NCI-H345 treated with DMSO at 0.1 percent for 48 hours (cell line): ENCODE measurements at regions not wholly inside any gene's neighbourhood (a gene's known extent, or its start where the extent isn't known, plus 50 kb on each side); places are given as distances from the start of the nearest gene placed in this dataset.
"Not testable (repeated sequence)": the region's sequence is repeated elsewhere in the genome, so short reads cannot be mapped to it uniquely, and the experiment has no call there.

ENCODE experiments used
- DNase-seq: peaks from one replicate; lab custom pipeline; 2025; ENCODE audit not compliant: unreplicated experiment; lab: John Stamatoyannopoulos, UW

DNA sequence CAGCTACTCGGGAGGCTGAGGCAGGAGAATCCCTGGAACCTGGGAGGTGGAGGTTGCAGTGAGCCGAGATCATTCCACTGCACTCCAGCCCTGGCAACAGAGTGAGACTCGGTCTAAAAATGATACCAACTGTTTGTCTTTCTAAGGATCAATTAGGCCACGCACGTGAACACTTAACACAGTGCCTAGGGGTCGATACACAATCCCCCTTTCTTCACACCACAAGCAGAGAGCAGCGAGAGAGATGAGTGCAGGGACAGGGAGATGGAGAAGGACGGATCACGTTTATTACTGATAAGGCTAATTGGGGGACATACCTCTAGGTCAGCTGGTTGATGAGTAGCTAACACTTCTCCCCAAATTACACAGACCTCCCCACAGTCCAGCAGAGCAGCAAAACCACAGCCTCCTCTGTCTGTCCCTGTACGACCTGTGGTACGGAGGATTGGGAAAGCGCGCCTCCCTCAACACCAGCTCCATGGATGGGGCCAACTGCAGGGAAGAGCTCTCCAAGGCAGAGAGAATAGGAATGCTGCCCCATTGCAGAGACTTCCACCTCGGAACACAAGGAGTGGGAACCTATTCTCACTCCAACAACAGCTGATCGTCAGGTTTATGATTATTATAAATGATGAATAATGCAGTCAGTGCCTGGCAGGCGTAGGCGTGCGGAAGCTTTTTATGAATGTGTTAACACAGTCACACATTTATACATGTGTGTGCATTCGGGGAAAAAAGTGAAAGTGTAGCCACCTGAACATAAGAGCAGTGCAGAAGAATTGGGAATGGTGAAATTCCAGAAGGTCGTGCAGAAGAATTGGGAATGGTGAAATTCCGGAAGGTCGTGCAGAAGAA, 155.1 kb downstream of the C16orf95 start:
- DNase-seq, result no peak

DNA sequence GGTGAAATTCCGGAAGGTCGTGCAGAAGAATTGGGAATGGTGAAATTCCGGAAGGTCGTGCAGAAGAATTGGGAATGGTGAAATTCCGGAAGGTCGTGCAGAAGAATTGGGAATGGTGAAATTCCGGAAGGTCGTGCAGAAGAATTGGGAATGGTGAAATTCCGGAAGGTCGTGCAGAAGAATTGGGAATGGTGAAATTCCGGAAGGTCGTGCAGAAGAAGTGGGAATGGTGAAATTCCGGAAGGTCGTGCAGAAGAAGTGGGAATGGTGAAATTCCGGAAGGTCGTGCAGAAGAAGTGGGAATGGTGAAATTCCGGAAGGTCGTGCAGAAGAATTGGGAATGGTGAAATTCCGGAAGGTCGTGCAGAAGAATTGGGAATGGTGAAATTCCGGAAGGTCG, 154.4 kb downstream of the C16orf95 start:
- DNase-seq, result not testable (repeated sequence)

DNA sequence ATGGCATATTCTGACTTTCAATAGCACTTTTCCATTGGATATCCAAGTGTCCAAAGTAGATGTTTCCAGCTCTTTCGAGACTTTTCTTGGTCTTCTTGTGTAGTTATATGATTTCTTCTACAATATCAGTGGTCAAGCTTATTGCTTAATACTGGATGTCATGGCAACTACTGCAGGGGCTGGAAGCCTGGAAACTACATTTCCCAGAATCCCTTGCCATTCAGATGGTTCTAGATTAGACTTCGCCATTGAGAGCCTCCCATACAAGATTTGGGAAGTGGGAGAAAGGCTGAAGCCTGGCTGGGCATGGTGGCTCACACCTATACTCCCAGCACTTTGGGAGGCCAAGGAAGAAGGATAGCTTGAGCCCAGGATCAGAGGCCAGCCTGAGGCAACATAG, 153.6 kb downstream of the C16orf95 start:
- DNase-seq, result no peak

DNA sequence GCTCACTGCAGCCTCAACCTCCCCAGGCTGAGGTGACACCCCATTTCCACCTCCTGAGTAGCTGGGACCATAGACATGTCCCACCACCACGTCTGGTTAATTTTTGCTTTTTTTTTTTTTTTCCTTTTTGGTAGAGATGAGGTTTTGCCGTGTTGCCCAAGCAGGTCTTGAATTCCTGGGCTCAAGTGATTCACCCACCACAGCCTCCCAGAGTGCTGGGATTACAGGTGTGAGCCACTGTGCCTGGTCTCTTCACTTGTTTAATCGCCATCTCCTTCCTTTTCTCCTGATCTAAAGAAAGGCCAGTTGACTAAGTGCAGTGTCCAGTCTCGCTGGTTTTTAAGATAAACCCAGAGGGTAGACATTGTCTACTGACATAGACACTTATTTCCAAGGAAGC, 152.0 kb downstream of the C16orf95 start:
- no peak for DNase-seq

DNA sequence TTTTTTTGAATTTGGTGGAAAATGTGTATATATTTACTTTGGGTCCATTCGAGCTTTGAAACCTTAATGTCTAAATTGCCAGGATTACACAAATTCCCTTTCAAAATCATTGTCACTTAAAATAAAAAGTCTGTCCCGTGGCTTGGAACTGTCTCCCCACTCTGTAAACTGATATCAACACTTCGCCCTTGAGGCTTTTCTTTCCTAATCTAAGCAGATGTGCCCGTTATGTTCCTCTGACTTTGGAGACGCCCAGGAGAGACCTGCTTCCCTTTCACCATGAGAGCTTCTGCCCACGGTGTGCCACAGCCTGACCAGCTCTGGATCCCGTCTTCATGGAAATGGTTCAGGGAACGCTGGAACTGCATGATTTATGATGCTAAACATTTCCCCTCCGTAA, 151.3 kb downstream of the C16orf95 start:
- DNase-seq, result no peak

DNA sequence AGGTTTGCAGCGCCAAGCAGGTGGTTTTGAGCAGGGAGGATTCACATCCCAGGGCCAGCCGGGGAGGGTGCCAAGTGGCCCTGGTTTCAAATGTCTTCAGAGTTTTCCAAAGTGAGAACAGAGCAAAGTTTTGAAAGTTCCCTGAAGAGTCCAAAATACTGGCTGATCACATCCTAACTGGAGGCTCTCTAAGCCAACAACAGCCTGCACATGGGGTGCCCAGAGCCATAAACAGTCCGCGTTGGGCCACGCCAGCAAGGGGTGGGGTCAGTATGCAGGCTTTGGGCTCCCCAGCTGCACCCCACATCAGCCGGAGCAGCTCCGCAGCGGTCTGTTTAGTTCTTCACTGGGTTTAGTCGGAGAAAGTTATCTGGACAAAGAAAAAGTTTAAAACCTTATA, 150.9 kb downstream of the C16orf95 start:
- DNase-seq, result no peak

DNA sequence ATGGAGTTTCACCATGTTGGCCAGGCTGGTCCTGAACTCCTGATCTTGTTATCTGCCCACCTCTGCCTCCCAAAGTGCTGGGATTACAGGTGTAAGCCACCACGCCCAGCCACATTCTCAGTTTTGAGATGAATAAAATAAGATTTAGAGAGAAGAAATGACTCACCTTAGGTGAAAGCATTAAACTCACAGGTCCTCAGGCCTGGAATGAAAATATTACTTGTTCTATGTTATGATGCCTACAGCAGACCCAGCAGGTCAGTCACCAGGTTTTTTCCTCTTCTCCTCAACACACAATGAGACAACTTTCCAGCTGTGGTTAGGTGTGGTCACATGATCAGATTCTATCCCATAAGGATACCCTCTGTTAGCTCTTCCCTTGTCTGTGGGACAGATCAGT, 150.3 kb downstream of the C16orf95 start:
- no peak for DNase-seq

DNA sequence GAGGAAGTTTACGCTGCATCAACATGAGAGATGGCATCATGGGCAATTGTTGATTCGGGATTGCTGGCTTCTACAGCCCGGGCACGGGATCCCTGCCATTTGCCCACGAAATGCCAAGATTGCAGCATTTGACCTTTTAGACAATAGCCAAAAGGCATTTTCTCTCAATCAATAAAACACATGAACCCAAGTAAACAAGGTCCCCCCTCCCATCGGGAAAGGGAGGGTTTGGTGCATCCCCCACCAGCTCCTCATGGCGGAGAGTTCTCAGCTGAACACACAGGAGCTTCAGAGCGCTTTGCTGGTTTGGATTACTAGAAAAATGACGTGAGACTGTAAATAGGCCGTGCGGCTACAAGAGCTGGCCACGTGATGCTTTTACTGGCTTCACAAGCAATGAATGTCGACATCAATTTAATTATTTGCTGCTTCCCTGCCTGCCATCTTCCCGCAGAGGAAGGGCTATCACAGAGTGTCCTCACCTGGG, 147.6 kb downstream of the C16orf95 start:
- DNase-seq, result no peak

DNA sequence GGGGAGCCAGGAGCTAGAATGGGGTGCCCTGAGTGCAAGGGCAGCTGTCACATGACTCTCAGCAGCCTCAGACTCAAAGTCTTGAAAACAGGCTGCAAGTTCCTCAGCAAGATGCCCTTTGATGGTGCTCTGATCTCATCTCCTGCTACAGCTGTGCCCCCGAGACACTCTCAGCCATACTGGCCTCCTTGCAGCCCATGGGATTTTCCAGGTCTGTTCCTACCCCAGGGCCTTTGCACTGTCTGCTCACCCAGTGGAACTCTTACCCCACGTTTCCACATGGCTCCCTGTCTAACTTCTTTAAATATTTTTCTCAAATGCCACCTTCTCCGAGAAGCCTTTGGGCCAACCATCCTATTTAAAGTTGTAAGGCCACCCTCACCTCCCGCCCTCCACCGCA, 146.9 kb downstream of the C16orf95 start:
- no peak for DNase-seq

DNA sequence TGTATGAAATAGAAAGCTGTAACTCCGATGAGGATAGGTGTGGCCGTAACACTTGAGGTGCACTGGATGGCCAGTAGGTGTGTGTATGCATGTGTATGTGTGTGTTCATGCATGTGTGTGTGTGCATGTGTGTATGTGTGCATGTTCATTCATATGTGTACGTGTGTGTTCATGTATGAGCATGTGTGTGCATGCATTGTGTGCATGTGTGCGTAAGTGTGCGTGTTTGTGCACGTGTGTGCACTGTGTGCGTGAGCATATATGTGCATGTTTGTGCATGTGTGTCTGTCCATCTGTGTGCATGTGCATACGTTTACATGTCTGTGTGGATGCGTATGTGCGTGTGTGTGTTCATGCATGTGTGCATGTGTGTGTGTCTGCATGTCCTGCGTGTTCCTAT, 145.5 kb downstream of the C16orf95 start:
- DNase-seq, result no peak

DNA sequence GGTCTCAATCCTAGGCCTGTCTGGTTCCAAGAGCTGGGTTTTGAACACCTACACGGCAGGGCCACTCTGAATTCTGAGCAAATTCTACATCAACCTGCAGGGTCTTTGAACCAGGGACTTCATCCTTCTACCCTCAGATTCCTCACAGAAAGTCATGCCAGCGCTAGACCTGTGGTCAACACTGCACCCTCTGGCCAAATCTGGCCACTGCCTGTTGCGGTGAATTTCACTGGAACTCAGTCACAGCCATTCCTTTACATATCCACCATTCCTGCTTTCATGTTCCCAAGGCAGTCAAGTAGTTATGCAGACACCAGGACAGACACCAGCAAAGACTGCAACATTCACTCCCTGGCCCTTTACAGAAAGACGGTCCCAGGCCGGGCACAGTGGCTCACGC, 144.6 kb downstream of the C16orf95 start:
- no peak for DNase-seq

DNA sequence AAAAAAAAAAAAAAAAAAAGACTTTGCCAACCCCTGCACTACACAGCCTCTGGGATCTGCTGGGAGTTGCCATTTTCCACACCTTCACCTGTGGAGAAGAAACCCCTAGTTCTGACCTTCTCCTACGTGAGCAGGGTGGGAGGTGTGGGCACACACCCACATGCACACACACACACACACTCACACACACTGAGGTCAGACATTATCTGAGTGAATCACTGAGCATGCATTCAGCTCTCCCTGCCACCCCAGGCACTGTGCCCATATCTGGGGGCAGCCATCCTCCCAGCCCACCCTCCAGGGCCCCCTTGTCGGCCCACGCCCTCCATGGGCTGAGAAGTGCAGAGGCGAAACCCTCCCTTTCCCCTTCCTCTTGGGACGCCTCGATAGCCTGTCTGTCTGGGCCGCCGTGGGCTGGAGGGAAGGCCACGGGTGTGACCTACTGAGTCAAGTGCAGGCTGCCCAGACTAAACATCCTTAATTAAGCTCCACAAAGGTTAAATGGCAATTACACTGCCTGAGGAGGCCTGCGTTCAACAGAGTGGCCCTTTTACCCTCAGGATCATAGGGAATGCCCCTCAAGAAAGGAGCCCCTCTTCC, 143.8 kb downstream of the C16orf95 start:
- no peak for DNase-seq

DNA sequence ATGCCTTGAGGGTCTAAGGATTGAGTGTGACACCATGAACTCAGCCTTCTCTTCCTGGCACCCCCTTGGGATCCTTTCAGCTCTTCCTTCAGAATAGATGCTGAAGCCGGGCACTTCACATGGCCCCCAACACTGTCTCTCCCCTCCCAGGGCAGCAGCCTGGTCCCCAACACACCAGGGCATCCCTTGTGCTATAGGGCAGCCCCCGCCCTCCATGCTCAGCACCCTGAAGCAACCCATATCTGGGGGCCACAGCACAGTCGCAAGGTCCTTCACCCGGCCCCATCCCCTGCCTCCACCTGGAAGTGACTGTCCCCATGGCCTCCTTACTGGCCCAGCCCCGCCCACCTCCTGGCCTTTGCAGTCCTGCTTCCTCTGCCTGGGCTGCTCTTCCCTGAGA, 143.1 kb downstream of the C16orf95 start:
- no peak for DNase-seq

DNA sequence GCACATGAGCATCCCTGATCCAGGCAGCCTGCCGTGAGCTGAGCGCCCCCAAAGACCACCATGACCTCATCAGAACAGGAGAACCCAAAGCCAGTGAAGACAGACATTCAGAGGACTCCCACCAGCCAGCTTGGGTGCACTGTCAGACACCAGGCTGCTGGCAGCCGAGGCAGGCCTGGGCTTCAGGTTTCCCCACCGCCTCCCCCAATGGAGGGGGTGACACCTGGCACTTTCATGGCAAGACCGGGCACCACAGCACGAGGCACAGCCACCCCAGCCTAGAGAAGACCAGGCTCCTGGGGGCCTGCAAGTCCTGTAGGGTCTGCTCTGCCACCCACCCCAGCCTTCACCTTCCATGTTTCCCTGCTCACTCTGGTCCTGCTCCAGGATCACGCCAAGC, 140.5 kb downstream of the C16orf95 start:
- no peak for DNase-seq

DNA sequence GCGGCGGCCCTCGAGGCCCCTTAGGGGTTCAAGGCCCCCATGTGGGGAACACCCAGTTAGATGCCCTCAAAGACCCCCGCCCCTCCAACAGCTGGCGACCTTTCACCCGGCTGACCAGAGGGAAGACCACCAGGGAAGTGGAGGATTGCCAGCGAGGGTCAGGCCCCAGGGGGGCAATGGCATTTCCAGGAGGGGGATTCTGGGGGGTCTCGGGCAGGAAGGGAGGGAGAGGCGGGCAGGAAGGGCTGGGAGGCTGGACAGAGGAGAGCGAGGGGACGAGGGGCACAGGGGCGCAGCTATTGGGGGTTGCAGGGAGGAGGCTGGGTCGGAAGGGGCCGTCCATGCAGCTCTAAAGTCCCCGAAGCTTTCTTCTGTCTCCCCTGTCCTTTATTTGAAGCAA, 139.5 kb downstream of the C16orf95 start:
- no peak for DNase-seq

DNA sequence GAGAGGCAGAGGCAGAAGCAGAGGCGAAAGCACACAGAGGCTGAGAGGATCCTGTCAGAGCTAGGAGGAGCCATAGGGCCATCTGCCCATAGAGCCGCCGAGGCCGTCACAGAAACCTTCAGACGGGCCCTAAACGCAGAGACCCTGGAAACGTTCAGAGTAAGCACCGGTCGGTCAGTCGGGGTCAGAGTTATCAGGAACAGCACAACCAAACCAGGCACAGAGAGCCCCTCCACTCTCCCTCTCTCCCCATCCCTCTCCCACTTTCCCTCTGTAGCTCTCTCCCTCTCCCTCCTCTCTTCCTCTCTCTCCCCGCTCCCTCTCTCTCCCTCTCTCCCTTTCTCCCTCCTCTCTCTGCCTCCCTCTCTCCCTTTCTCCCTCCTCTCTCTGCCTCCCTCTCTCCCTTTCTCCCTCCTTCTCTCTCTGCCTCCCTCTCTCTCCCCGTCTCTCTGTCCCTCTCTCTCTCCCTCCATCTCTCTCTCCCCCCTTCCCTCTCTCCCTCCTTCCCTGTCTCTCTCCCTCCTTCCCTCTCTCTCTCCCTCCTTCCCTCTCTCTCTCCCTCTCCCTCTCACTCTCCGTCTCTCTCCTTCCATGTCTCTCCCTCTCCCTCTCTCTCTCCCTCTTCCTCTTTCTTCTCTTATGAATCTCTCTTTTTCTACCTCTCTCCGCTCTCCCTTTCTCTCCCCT, 138.9 kb downstream of the C16orf95 start:
- no peak for DNase-seq

DNA sequence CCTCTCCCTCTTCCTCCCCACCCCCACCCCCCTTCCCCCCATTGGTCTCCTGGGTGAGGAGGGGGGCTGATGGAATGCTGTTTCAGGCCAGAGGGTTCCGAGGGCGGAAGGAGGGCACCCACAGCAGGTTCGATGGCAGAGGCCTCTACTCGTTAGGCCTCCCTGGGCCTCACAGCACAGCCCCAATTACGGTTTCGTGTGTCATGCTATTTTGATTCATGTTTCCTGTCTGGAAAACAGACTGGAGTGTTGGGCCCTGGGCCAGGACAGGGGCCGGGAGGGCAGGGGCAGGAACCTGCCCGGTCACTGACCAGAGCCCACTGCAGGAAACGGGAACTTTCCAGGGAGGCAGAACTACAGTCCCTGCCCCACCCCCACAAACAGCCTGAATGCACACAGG, 138.2 kb downstream of the C16orf95 start:
- no peak for DNase-seq

DNA sequence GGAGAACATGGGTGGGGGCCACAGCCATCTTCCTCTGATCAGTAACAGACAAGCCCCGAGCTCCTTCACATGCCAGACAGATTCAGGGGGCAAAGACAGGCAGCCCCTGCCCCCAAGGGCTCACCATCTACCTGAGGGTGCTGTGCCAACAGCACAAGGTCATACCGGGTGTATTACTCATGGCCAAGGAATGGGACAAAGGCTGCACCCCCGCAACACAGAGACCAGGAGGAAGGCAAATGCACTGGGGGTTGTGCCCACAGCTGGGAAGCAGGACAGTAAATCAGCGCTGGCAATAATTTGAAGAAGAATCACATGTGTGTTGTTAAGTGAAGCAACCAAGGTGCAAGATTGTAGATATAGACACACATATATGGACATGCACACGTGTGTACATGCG, 137.1 kb downstream of the C16orf95 start:
- DNase-seq, result no peak

DNA sequence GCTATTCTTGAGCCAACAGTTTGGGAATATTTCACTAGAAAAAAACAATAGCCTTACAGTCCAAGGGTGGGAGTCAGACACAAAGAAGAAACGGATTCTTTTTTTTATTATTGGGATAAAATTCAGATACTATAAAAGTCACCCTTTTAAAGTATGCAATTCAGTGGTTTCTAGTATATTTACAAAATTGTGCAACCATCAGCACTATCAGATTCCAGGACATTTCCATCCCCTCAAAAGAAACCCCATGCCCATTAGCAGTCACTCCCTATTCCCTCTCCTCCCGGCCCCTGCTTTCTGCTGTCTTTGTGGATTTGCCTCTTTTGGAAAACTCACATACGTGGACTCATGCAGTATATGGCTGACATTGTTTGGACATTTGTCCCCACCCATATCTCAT, 134.4 kb downstream of the C16orf95 start:
- no peak for DNase-seq

DNA sequence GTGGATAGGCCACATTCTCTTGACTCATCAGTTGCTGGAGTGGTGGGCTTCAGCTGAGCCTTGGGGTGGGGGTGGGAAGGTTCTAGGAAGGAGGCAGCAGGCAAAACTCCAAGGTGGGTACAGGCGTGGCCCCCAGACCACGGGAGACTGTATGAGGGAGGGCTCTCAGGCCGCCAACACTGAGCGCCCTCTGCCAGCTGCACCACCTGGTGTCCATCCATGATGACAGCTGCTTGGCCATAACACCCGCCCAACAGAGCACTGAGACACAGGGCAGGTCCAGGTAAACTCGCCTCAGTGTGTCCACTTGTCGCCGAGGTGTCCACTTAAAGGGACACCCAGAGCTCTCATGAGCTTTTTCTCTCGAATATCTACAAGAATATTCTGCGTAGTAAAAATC, 133.5 kb downstream of the C16orf95 start:
- no peak for DNase-seq

DNA sequence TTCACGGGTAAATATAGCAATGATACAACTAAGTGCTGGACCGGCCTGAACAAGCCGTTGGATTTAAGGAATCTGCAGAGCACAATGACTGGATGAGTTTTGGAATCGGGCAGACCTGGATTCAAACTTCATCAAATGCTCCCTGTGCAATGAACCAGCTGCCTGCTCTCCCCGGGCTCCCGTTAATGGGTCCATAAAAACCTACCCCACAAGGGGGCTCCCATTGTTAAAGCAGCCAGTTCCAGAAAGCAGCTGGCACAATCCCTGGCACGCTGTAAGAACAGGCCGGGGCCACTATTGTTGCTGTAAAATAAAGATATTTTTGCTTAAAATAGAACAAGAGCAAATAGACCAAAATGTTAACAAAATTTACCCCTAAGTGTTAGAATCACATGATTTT, 131.9 kb downstream of the C16orf95 start:
- peak; percentile 3 for DNase-seq

DNA sequence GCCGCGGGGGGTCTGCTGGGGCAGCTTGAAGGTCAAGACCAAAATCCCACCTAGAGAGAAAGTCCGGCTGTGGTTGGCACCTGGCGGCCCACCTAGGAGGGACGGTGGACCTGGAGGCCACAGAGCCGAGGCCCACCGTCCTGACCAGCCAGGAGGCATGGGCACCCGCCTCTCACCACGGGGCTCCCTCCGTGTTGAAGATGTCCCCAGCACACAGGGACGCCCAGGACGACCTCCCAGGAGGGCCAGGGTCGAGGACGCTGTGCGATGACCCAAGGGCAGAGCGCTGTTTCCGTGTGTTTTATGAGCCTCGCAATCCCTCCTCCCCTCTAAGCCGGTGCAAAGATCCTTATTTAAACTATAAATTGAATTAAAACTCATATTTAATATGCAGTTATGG, 131.2 kb downstream of the C16orf95 start:
- no peak for DNase-seq
